IPS-NIHi7 (cell line): ENCODE measurements at regions not wholly inside any gene's neighbourhood (a gene's known extent, or its start where the extent isn't known, plus 50 kb on each side); places are given as distances from the start of the nearest gene placed in this dataset.
"Not testable (repeated sequence)": the region's sequence is repeated elsewhere in the genome, so short reads cannot be mapped to it uniquely, and the experiment has no call there.

Experiments
- DNase-seq: peaks from one replicate; pipeline ENCODE4 v3.0.0; 2012; ENCODE audit warnings: mixed read lengths; ENCODE audit errors: extremely low spot score

- DNase-seq: no peak
Measured at GRCh38 chr10:33037726-33038125, 79.7 kb upstream of the ITGB1 start.

GRCh38 chr10:33036670-33037069, 78.6 kb upstream of the ITGB1 start:
- no peak for DNase-seq

GRCh38 chr10:33035411-33035810, 77.4 kb upstream of the ITGB1 start:
- no peak for DNase-seq

GRCh38 chr10:33034931-33035330, 76.9 kb upstream of the ITGB1 start:
- DNase-seq: no peak

- no peak for DNase-seq
Measured at GRCh38 chr10:33032654-33033151, 74.7 kb upstream of the ITGB1 start.

- DNase-seq: no peak
Measured at GRCh38 chr10:33031815-33032653, 74.0 kb upstream of the ITGB1 start.

GRCh38 chr10:33031171-33031570, 73.1 kb upstream of the ITGB1 start:
- DNase-seq: no peak

- not testable (repeated sequence) for DNase-seq
Measured at GRCh38 chr10:33028515-33028914, 70.5 kb upstream of the ITGB1 start.

GRCh38 chr10:33027088-33027487, 69.1 kb upstream of the ITGB1 start:
- DNase-seq: no peak

- DNase-seq: no peak
Measured at GRCh38 chr10:33026422-33026821, 68.4 kb upstream of the ITGB1 start.

- no peak for DNase-seq
Measured at GRCh38 chr10:33025910-33026309, 67.9 kb upstream of the ITGB1 start.

- no peak for DNase-seq
Measured at GRCh38 chr10:33025039-33025438, 67.0 kb upstream of the ITGB1 start.

GRCh38 chr10:33022691-33023090, 64.7 kb upstream of the ITGB1 start:
- DNase-seq: no peak

- no peak for DNase-seq
Measured at GRCh38 chr10:33022090-33022489, 64.1 kb upstream of the ITGB1 start.

GRCh38 chr10:33016988-33017387, 59.0 kb upstream of the ITGB1 start:
- no peak for DNase-seq

GRCh38 chr10:33015761-33016547, 57.9 kb upstream of the ITGB1 start:
- no peak for DNase-seq

- DNase-seq: not testable (repeated sequence)
Measured at GRCh38 chr10:33013331-33013730, 55.3 kb upstream of the ITGB1 start.

- DNase-seq: no peak
Measured at GRCh38 chr10:33012306-33012705, 54.3 kb upstream of the ITGB1 start.

GRCh38 chr10:33010132-33011037, 52.4 kb upstream of the ITGB1 start:
- peak; percentile 53 for DNase-seq

GRCh38 chr10:33009244-33010131, 51.5 kb upstream of the ITGB1 start:
- DNase-seq: no peak
